WTC11 (cell line): ENCODE measurements at regions not wholly inside any gene's neighbourhood (a gene's known extent, or its start where the extent isn't known, plus 50 kb on each side); places are given as distances from the start of the nearest gene placed in this dataset.

Source experiments
- ATAC-seq: fragments of 200-7000 bp; cut with Tn5 transposase; 2 replicates; pipeline ENCODE4 v1.10.0; 2021; ENCODE audit warnings: mild to moderate bottlenecking, moderate library complexity
- CTCF ChIA-PET: fragments of 300-600 bp; sonication (Branson Sonifier 250); formaldehyde crosslinking; loops from one replicate; lab custom pipeline; 2021; ENCODE audit warnings: antibody characterized with exemption; lab: Charles Lee
- POLR2A ChIA-PET: fragments of 350-600 bp; sonication (Branson Sonifier 250); formaldehyde crosslinking; loops from one replicate; lab custom pipeline; 2021; ENCODE audit warnings: antibody characterized with exemption; lab: Charles Lee
- DNase-seq: peaks from one replicate; pipeline ENCODE4 v3.0.0; 2021; ENCODE audit warnings: low spot score
- H3K27ac Mint-ChIP-seq: 2 replicates; pipeline ENCODE4 v1.8.0; 2021; ENCODE audit warnings: mixed read lengths
- H3K27me3 Mint-ChIP-seq: 2 replicates; pipeline ENCODE4 v1.8.0; 2021; ENCODE audit warnings: low read depth, mild to moderate bottlenecking, moderate library complexity, mixed read lengths
- H3K36me3 Mint-ChIP-seq: 2 replicates; pipeline ENCODE4 v1.8.0; 2021; ENCODE audit warnings: mixed read lengths
- H3K4me1 Mint-ChIP-seq: 2 replicates; pipeline ENCODE4 v1.8.0; 2022; ENCODE audit warnings: mixed read lengths
- H3K4me3 Mint-ChIP-seq: 2 replicates; pipeline ENCODE4 v1.8.0; 2021; ENCODE audit warnings: mild to moderate bottlenecking, moderate library complexity, mixed read lengths
- H3K9me3 Mint-ChIP-seq: 2 replicates; pipeline ENCODE4 v1.8.0; 2021; ENCODE audit warnings: mixed read lengths
- AR ChIP-seq: fragments of 250-450 bp; sonication (Bioruptor Pico); IDR thresholded peaks from 2 replicates; pipeline ENCODE4 v1.9.0; 2021; ENCODE audit warnings: mild to moderate bottlenecking
- ATF1 ChIP-seq: sonication (generic); formaldehyde crosslinking; IDR thresholded peaks from 2 replicates; pipeline ENCODE4 v1.8.1; 2023; ENCODE audit warnings: mild to moderate bottlenecking, moderate library complexity, missing genetic modification reagents
- ATF3 ChIP-seq: sonication (generic); formaldehyde crosslinking; conservative IDR thresholded peaks from 2 replicates; pipeline ENCODE4 v1.8.1; 2022; ENCODE audit warnings: mild to moderate bottlenecking, missing genetic modification reagents
- CBFB ChIP-seq: sonication (generic); formaldehyde crosslinking; IDR thresholded peaks from 2 replicates; pipeline ENCODE4 v1.8.1; 2022; ENCODE audit warnings: mild to moderate bottlenecking, low read depth, missing genetic modification reagents
- CREB1 ChIP-seq: sonication (generic); formaldehyde crosslinking; IDR thresholded peaks from 2 replicates; pipeline ENCODE4 v1.8.0; 2023; ENCODE audit warnings: mild to moderate bottlenecking, missing genetic modification reagents
- E2F1 ChIP-seq: sonication (generic); formaldehyde crosslinking; IDR thresholded peaks from 2 replicates; pipeline ENCODE4 v1.8.0; 2022; ENCODE audit warnings: mild to moderate bottlenecking, missing genetic modification reagents
- E2F4 ChIP-seq: sonication (generic); formaldehyde crosslinking; IDR thresholded peaks from 2 replicates; pipeline ENCODE4 v1.8.1; 2022; ENCODE audit warnings: low read depth, mild to moderate bottlenecking, moderate library complexity, missing genetic modification reagents, borderline replicate concordance
- ESRRA ChIP-seq: sonication (generic); formaldehyde crosslinking; IDR thresholded peaks from 2 replicates; pipeline ENCODE4 v1.8.1; 2022; ENCODE audit warnings: mild to moderate bottlenecking, missing genetic modification reagents, borderline replicate concordance
- GTF2I ChIP-seq: fragments of 250-450 bp; sonication (Bioruptor Pico); conservative IDR thresholded peaks from 2 replicates; pipeline ENCODE4 v1.4.0; 2021; ENCODE audit warnings: mild to moderate bottlenecking
- NR1H2 ChIP-seq: sonication (generic); formaldehyde crosslinking; IDR thresholded peaks from 2 replicates; pipeline ENCODE4 v1.9.0; 2021; ENCODE audit warnings: mild to moderate bottlenecking, moderate library complexity, missing genetic modification reagents
- PREB ChIP-seq: sonication (generic); formaldehyde crosslinking; IDR thresholded peaks from 2 replicates; pipeline ENCODE4 v1.8.1; 2022; ENCODE audit warnings: mild to moderate bottlenecking, missing genetic modification reagents, moderate library complexity, borderline replicate concordance
- RELA ChIP-seq: sonication (generic); formaldehyde crosslinking; IDR thresholded peaks from 2 replicates; pipeline ENCODE4 v1.8.1; 2022; ENCODE audit warnings: missing genetic modification reagents, mild to moderate bottlenecking, borderline replicate concordance
- SMAD4 ChIP-seq: sonication (generic); formaldehyde crosslinking; IDR thresholded peaks from 2 replicates; pipeline ENCODE4 v1.8.0; 2022; ENCODE audit warnings: mild to moderate bottlenecking, missing genetic modification reagents
- SOX15 ChIP-seq: fragments of 250-450 bp; sonication (Bioruptor Pico); IDR thresholded peaks from 2 replicates; pipeline ENCODE4 v1.9.0; 2021; ENCODE audit warnings: mild to moderate bottlenecking
- TEAD1 ChIP-seq: sonication (generic); formaldehyde crosslinking; IDR thresholded peaks from 2 replicates; pipeline ENCODE4 v1.8.0; 2022; ENCODE audit warnings: mild to moderate bottlenecking, missing genetic modification reagents
- TEAD4 ChIP-seq: sonication (generic); formaldehyde crosslinking; IDR thresholded peaks from 2 replicates; pipeline ENCODE4 v1.8.0; 2022; ENCODE audit warnings: mild to moderate bottlenecking, missing genetic modification reagents
- USF2 ChIP-seq: sonication (generic); formaldehyde crosslinking; IDR thresholded peaks from 2 replicates; pipeline ENCODE4 v1.8.1; 2023; ENCODE audit warnings: mild to moderate bottlenecking, missing genetic modification reagents, moderate library complexity
- ZNF281 ChIP-seq: sonication (generic); formaldehyde crosslinking; IDR thresholded peaks from 2 replicates; pipeline ENCODE4 v1.8.0; 2023; ENCODE audit warnings: mild to moderate bottlenecking, missing genetic modification reagents
- ZNF532 ChIP-seq: fragments of 250-450 bp; sonication (Bioruptor Pico); IDR thresholded peaks from 2 replicates; pipeline ENCODE4 v1.9.0; 2021; ENCODE audit warnings: mild to moderate bottlenecking, borderline replicate concordance
- ZNF671 ChIP-seq: fragments of 250-450 bp; sonication (Bioruptor Pico); IDR thresholded peaks from 2 replicates; pipeline ENCODE4 v1.8.0; 2021; ENCODE audit warnings: mild to moderate bottlenecking

- Mint-ChIP-seq H3K27me3 (no peaks in the 10 kb centered on the region), H3K4me1 (no peaks in the 10 kb centered on the region), H3K36me3 (no peaks in the 10 kb centered on the region), H3K27ac (no peak overlapping the region), H3K4me3 (no peak overlapping the region), H3K9me3 (no peaks in the 10 kb centered on the region)
- DNase-seq (no peak), ATAC-seq (no peak)
- ChIA-PET CTCF (no interaction called here), POLR2A (interaction anchor here (0.5 kb wide), 1 partner anchor 1990 kb away, joined by 3 read pairs; no protein-coding TSS in a partner anchor)
- TF ChIP-seq USF2 (no peak), TEAD1 (CRISPR knock-in tag) (no peak), ZNF281 (CRISPR knock-in tag) (no peak), ATF3 (no peak), CBFB (CRISPR knock-in tag) (no peak), ATF1 (CRISPR knock-in tag) (no peak), E2F4 (CRISPR knock-in tag) (no peak), ZNF532 (CRISPR knock-in tag) (no peak), SOX15 (CRISPR knock-in tag) (no peak), SMAD4 (no peak), RELA (CRISPR knock-in tag) (no peak), GTF2I (CRISPR knock-in tag) (no peak), PREB (CRISPR knock-in tag) (no peak), ZNF671 (no peak), AR (no peak), E2F1 (CRISPR knock-in tag) (no peak), CREB1 (CRISPR knock-in tag) (no peak), TEAD4 (CRISPR knock-in tag) (no peak), ESRRA (no peak), NR1H2 (no peak)
Observed at GRCh38 chr1:29753771-29754572, 517.6 kb downstream of the PTPRU start.
